ENCODE measurements at regions not wholly inside any gene's neighbourhood (a gene's known extent, or its start where the extent isn't known, plus 50 kb on each side); places are given as distances from the start of the nearest gene placed in this dataset.

- ChIA-PET CTCF (ENCODE audit: low intra/inter-chr PET ratio) (no interaction called here), POLR2A (interaction anchor here (1.0 kb wide), 2 partner anchors 8 to 12 kb away, joined by 3 read pairs; no protein-coding TSS in a partner anchor)
- Histone ChIP-seq H3K4me2 (ENCODE audit: insufficient read depth, low read length) (no peak overlapping the region), H2AFZ (ENCODE audit: low read depth, low read length) (no peak overlapping the region), H3K79me2 (ENCODE audit: control insufficient read depth, insufficient read depth, low read length) (no peaks in the 10 kb centered on the region), H3K9me1 (ENCODE audit: control insufficient read depth, insufficient read depth, low read length) (peaks cover 2% of the 10 kb centered on the region), H3K4me3 (no peak overlapping the region), H3K27ac (ENCODE audit: extremely low read depth, low read depth, low read length) (no peak overlapping the region), H3K36me3 (ENCODE audit: control insufficient read depth, insufficient read depth, low read length) (no peaks in the 10 kb centered on the region), H3K4me1 (replicated peaks in 1 of 2; ENCODE audit: control insufficient read depth in 2 of 2, insufficient read depth in 2 of 2, low read length in 2 of 2) (no peaks in the 10 kb centered on the region), H3K9ac (ENCODE audit: insufficient read depth in 1 of 2, low read depth in 2 of 2, low read length in 2 of 2) (no peak overlapping the region), H3K9me3 (replicated peaks; ENCODE audit: control insufficient read depth, insufficient read depth, low read depth, low read length) (no peaks in the 10 kb centered on the region), H4K20me1 (replicated peaks; ENCODE audit: control insufficient read depth, insufficient read depth, low read length) (no peaks in the 10 kb centered on the region), H3K27me3 (ENCODE audit: control insufficient read depth in 2 of 2, insufficient read depth in 2 of 2, low read length in 2 of 2) (peaks cover 0 to 6% of the 10 kb centered on the region in 2 experiments; a peak in 2 of 5 replicates)
- FAIRE-seq = no peak
- in situ Hi-C loops (cut with MboI) (no loop called here), intact Hi-C loops (cut with micrococcal nuclease) (no loop called here)
- ATAC-seq = no peak
- no peak for DNase-seq (ENCODE audit: extremely low read depth in 1 of 4, low spot score in 3 of 4)
- no TSS peak for BruUV-seq (replicated peaks)
- TF ChIP-seq UBTF (IDR thresholded peaks at IDR 0.05; ENCODE audit: borderline replicate concordance in 1 of 2, low read depth in 2 of 2, low read length in 2 of 2) (no peak), BDP1 (IDR thresholded peaks at IDR 0.05; ENCODE audit: insufficient read depth, insufficient read length) (no peak), TRIM28 (IDR thresholded peaks at IDR 0.05) (no peak), EWSR1 (IDR thresholded peaks at IDR 0.05; ENCODE audit: borderline replicate concordance, low read depth, partially characterized antibody) (no peak), BRCA1 (IDR thresholded peaks at IDR 0.05) (no peak), BRCA1 (CRISPR knock-in tag; IDR thresholded peaks at IDR 0.05) (no peak), ZKSCAN1 (IDR thresholded peaks at IDR 0.05; ENCODE audit: low read depth, low read length) (no peak), TCFL5 (CRISPR knock-in tag; conservative IDR thresholded peaks at IDR 0.05) (no peak), FUS (optimal IDR thresholded peaks at IDR 0.05; ENCODE audit: low read depth, low read length) (no peak), ZZZ3 (IDR thresholded peaks at IDR 0.05) (no peak), CXXC5 (CRISPR knock-in tag; IDR thresholded peaks at IDR 0.05) (no peak), TFAM (CRISPR knock-in tag; conservative IDR thresholded peaks at IDR 0.05) (no peak), FOXP1 (CRISPR knock-in tag; IDR thresholded peaks at IDR 0.05) (no peak), MYNN (IDR thresholded peaks at IDR 0.05) (no peak), MYNN (CRISPR knock-in tag; IDR thresholded peaks at IDR 0.05) (no peak), GABPB1 (CRISPR knock-in tag; IDR thresholded peaks at IDR 0.05) (no peak)
- 0% methylated on average over 1 of the region's 1 CpG for WGBS (ENCODE audit: insufficient coverage, low coverage, missing lambda C conversion rate)
Measured at GRCh38 chr16:13621639-13622038, 298.3 kb upstream of the ERCC4 start.
